ENCODE measurements at regions not wholly inside any gene's neighbourhood (a gene's known extent, or its start where the extent isn't known, plus 50 kb on each side); places are given as distances from the start of the nearest gene placed in this dataset.

DNA sequence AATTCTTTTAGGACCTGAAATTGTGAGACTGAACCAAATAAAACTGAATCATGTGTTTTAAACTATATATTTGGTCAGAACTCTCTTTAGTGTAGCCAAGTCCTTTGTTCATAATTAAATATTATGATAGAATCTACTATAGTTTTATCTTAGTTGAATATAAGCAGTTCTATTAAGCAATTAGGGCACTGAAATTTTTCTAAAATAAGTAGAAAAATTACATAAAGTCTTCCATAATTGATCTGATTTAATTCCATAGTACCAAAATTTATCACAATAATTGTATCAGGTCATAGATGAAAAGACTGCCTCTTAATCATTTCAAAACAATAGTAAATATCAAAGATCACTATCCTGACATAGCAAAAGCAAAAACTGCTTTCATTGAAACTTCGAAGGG is 90.1 kb upstream of the BET1 start:
- no peak for TF ChIP-seq EZH2 (IDR thresholded peaks at IDR 0.05; ENCODE audit: borderline replicate concordance)

DNA sequence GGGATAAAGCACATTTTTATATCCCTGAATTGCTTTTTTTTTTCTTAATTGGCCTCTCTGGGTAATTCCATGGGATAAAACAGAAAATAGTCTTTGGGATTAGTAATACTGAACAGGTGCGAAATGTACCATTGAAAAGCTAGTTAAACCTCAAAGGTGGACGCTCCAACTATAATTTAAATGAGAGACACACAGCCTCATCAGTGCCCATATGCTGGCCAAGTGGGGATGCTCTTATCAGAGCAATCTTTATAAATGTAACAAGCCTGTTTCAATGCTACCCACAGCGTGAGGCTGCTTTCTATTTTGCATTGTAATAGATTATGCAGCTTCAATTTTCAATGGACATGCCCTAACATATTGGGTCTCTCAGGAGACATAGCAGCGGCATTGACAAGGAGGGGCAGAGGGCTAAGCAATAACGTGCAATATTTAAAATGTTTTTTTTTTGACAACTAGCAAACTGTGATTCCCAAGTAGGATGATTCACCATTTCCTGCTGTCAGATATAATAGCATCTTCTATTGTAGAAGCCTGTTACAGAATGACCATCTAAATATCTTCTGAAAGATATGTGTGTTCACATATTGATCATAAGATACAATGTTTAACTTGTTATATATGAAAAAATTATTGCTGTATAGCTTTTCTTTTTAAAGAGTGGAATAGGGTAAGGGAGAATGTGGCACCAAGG is 91.3 kb upstream of the BET1 start:
- no peaks in the 10 kb centered on the region for H3K9me2 ChIP-seq (replicated peaks; ENCODE audit: insufficient read depth)
- TF ChIP-seq CTCF (IDR thresholded peaks at IDR 0.05; ENCODE audit: poor library complexity), result no peak
- no peak for TF ChIP-seq EZH2 (IDR thresholded peaks at IDR 0.05; ENCODE audit: borderline replicate concordance)
- TF ChIP-seq EZH2phosphoT487 (IDR thresholded peaks at IDR 0.05; ENCODE audit: low read depth, severe bottlenecking, unreplicated experiment), result no peak
- WGBS (ENCODE audit: low lambda C conversion rate, missing lambda C conversion rate), result 86% methylated on average over 5 of the region's 5 CpGs

More for the DNA sequence above, 90.1 kb upstream of the BET1 start:
- Histone ChIP-seq H3K36me3 (replicated peaks; ENCODE audit: insufficient read depth, low read depth) (no peaks in the 10 kb centered on the region), H3K4me1 (ENCODE audit: insufficient read depth) (no peaks in the 10 kb centered on the region), H3K27me3 (no peaks in the 10 kb centered on the region), H3K9me3 (ENCODE audit: low read depth) (no peaks in the 10 kb centered on the region), H3K4me3 (no peak overlapping the region), H4K20me1 (ENCODE audit: insufficient read depth, poor library complexity, severe bottlenecking) (no peaks in the 10 kb centered on the region), H3K4me2 (no peak overlapping the region), H3K9me2 (replicated peaks; ENCODE audit: insufficient read depth) (no peaks in the 10 kb centered on the region), H3K27ac (no peak overlapping the region), H3K79me2 (no peaks in the 10 kb centered on the region), H2AFZ (no peak overlapping the region)
- 89% methylated on average over 1 of the region's 1 CpG for WGBS (ENCODE audit: low lambda C conversion rate, missing lambda C conversion rate)
- no peak for DNase-seq (ENCODE audit: low spot score)

GRCh38 chr7:94099679-94100078 is 95.5 kb upstream of the BET1 start:
- no peak overlapping the region for H3K4me2 ChIP-seq
- no peaks in the 10 kb centered on the region for H3K9me2 ChIP-seq (replicated peaks; ENCODE audit: insufficient read depth)
- no peaks in the 10 kb centered on the region for H3K4me1 ChIP-seq (ENCODE audit: insufficient read depth)
- H3K27ac ChIP-seq, result no peak overlapping the region
- H4K20me1 ChIP-seq (ENCODE audit: insufficient read depth, poor library complexity, severe bottlenecking), result no peaks in the 10 kb centered on the region
- H2AFZ ChIP-seq, result no peak overlapping the region
- no peaks in the 10 kb centered on the region for H3K36me3 ChIP-seq (replicated peaks; ENCODE audit: insufficient read depth, low read depth)
- no peaks in the 10 kb centered on the region for H3K9me3 ChIP-seq (ENCODE audit: low read depth)
- no peaks in the 10 kb centered on the region for H3K79me2 ChIP-seq
- 88% methylated on average over 1 of the region's 1 CpG for WGBS (ENCODE audit: low lambda C conversion rate, missing lambda C conversion rate)
- H3K4me3 ChIP-seq, result no peak overlapping the region
- no peak for DNase-seq (ENCODE audit: low spot score)
- no peaks in the 10 kb centered on the region for H3K27me3 ChIP-seq
- TF ChIP-seq EZH2phosphoT487 (IDR thresholded peaks at IDR 0.05; ENCODE audit: low read depth, severe bottlenecking, unreplicated experiment) (no peak), EZH2 (IDR thresholded peaks at IDR 0.05; ENCODE audit: borderline replicate concordance) (no peak), CTCF (IDR thresholded peaks at IDR 0.05; ENCODE audit: poor library complexity) (no peak)

More for the DNA sequence above, 91.3 kb upstream of the BET1 start:
- Histone ChIP-seq H3K9me3 (ENCODE audit: low read depth) (no peaks in the 10 kb centered on the region), H3K4me1 (ENCODE audit: insufficient read depth) (no peaks in the 10 kb centered on the region), H3K27ac (no peak overlapping the region), H3K36me3 (replicated peaks; ENCODE audit: insufficient read depth, low read depth) (no peaks in the 10 kb centered on the region), H4K20me1 (ENCODE audit: insufficient read depth, poor library complexity, severe bottlenecking) (no peaks in the 10 kb centered on the region), H3K4me2 (no peak overlapping the region), H3K4me3 (no peak overlapping the region), H3K27me3 (no peaks in the 10 kb centered on the region), H3K79me2 (no peaks in the 10 kb centered on the region), H2AFZ (no peak overlapping the region)
- DNase-seq (ENCODE audit: low spot score), result no peak

DNA sequence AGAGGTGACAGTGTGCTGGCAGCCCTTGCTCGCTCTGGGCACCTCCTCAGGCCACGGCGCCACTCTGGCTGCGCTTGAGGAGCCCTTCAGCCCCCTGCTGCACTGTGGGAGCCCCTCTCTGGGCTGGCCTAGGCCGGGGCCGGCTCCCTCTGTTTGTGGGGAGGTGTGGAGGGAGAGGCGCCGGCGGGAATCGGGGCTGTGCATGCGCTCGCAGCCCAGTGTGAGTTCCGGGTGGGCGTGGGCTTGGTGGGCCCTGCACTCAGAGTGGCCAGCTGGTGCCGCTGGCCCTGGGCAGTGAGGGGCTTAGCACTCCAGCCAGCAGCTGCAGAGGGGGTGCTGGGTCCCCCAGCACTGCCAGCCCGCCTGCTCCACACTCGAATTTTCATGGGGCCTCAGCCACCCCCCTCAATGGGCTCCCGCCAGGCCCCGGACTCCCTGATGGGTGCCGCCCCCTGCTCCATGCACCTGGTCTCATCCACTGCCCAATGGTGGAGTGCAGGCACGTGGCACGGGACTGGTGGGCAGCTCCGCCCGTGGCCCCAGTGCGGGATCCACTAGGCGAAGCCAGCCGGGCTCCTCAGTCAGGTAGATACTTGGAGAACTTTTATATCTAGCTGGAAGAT is 96.7 kb upstream of the BET1 start:
- no peak for DNase-seq (ENCODE audit: low spot score)
- Histone ChIP-seq H2AFZ (no peak overlapping the region), H3K4me1 (ENCODE audit: insufficient read depth) (no peaks in the 10 kb centered on the region), H3K9me2 (replicated peaks; ENCODE audit: insufficient read depth) (no peaks in the 10 kb centered on the region), H4K20me1 (ENCODE audit: insufficient read depth, poor library complexity, severe bottlenecking) (no peaks in the 10 kb centered on the region), H3K4me2 (no peak overlapping the region), H3K4me3 (no peak overlapping the region), H3K27me3 (no peaks in the 10 kb centered on the region), H3K9me3 (ENCODE audit: low read depth) (no peaks in the 10 kb centered on the region), H3K79me2 (no peaks in the 10 kb centered on the region), H3K36me3 (replicated peaks; ENCODE audit: insufficient read depth, low read depth) (no peaks in the 10 kb centered on the region), H3K27ac (no peak overlapping the region)
- no peak for TF ChIP-seq EZH2 (IDR thresholded peaks at IDR 0.05; ENCODE audit: borderline replicate concordance)
- no peak for TF ChIP-seq CTCF (IDR thresholded peaks at IDR 0.05; ENCODE audit: poor library complexity)
- TF ChIP-seq EZH2phosphoT487 (IDR thresholded peaks at IDR 0.05; ENCODE audit: low read depth, severe bottlenecking, unreplicated experiment), result no peak
- 97% methylated on average over 25 of the region's 27 CpGs for WGBS (ENCODE audit: low lambda C conversion rate, missing lambda C conversion rate)

All from hepatocyte (in vitro differentiated cells).